ENCODE measurements at regions not wholly inside any gene's neighbourhood (a gene's known extent, or its start where the extent isn't known, plus 50 kb on each side); places are given as distances from the start of the nearest gene placed in this dataset.
"Not testable (repeated sequence)": the region's sequence is repeated elsewhere in the genome, so short reads cannot be mapped to it uniquely, and the experiment has no call there.

- TF ChIP-seq, protein P1, sequence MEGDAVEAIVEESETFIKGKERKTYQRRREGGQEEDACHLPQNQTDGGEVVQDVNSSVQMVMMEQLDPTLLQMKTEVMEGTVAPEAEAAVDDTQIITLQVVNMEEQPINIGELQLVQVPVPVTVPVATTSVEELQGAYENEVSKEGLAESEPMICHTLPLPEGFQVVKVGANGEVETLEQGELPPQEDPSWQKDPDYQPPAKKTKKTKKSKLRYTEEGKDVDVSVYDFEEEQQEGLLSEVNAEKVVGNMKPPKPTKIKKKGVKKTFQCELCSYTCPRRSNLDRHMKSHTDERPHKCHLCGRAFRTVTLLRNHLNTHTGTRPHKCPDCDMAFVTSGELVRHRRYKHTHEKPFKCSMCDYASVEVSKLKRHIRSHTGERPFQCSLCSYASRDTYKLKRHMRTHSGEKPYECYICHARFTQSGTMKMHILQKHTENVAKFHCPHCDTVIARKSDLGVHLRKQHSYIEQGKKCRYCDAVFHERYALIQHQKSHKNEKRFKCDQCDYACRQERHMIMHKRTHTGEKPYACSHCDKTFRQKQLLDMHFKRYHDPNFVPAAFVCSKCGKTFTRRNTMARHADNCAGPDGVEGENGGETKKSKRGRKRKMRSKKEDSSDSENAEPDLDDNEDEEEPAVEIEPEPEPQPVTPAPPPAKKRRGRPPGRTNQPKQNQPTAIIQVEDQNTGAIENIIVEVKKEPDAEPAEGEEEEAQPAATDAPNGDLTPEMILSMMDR (IDR thresholded peaks at IDR 0.05; ENCODE audit: extremely low read depth, insufficient read depth, missing control alignments), result no peak
- DNase-seq (ENCODE audit: low spot score), result no peak
- in situ Hi-C loops (cut with MboI; ENCODE audit: low pct_unique_long_range_greater_than_20kb, low sequenced_read_pairs, unreplicated experiment), result no loop called here
These were observed 228.5 kb upstream of the NEBL start for GRCh38 chr10:21125471-21126228.

- TF ChIP-seq, protein P1 (IDR thresholded peaks at IDR 0.05; ENCODE audit: extremely low read depth, insufficient read depth, missing control alignments), result no peak
- in situ Hi-C loops (cut with MboI; ENCODE audit: low pct_unique_long_range_greater_than_20kb, low sequenced_read_pairs, unreplicated experiment), result no loop called here
- DNase-seq (ENCODE audit: low spot score), result no peak
These were observed 225.8 kb upstream of the NEBL start for GRCh38 chr10:21122907-21123306.

- DNase-seq (ENCODE audit: low spot score); in situ Hi-C loops (cut with MboI; ENCODE audit: low pct_unique_long_range_greater_than_20kb, low sequenced_read_pairs, unreplicated experiment): not testable (repeated sequence)
These were observed 224.7 kb upstream of the NEBL start for GRCh38 chr10:21121822-21122221.

GRCh38 chr10:21114683-21115082 lies 217.6 kb upstream of the NEBL start:
- in situ Hi-C loops (cut with MboI; ENCODE audit: low pct_unique_long_range_greater_than_20kb, low sequenced_read_pairs, unreplicated experiment), result no loop called here
- TF ChIP-seq, protein P1 (IDR thresholded peaks at IDR 0.05; ENCODE audit: extremely low read depth, insufficient read depth, missing control alignments), result no peak
- no peak for DNase-seq (ENCODE audit: low spot score)

GRCh38 chr10:21110358-21110757 lies 213.2 kb upstream of the NEBL start:
- in situ Hi-C loops (cut with MboI; ENCODE audit: low pct_unique_long_range_greater_than_20kb, low sequenced_read_pairs, unreplicated experiment), result no loop called here
- DNase-seq (ENCODE audit: low spot score), result no peak
- TF ChIP-seq, protein P1 (IDR thresholded peaks at IDR 0.05; ENCODE audit: extremely low read depth, insufficient read depth, missing control alignments), result no peak

- in situ Hi-C loops (cut with MboI; ENCODE audit: low pct_unique_long_range_greater_than_20kb, low sequenced_read_pairs, unreplicated experiment); DNase-seq (ENCODE audit: low spot score): not testable (repeated sequence)
These were observed 209.8 kb upstream of the NEBL start for GRCh38 chr10:21106931-21107330.

DNA sequence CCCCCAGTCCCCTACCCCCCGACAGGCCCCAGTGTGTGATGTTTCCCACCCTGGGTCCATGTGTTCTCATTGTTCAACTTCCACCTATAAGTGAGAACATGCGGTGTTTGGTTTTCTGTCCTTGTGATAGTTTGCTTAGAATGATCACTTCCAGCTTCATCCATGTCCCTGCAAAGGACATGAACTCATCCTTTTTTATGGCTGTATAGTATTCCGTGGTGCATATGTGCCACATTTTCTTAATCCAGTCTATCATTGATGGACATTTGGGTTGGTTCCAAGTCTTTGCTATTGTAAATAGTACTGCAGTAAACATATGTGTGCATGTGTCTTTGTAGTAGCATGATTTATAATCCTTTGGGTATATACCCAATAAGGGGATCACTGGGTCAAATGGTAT lies 208.2 kb upstream of the NEBL start:
- DNase-seq (ENCODE audit: low spot score); in situ Hi-C loops (cut with MboI; ENCODE audit: low pct_unique_long_range_greater_than_20kb, low sequenced_read_pairs, unreplicated experiment): not testable (repeated sequence)

GRCh38 chr10:21100871-21101514 lies 203.9 kb upstream of the NEBL start:
- TF ChIP-seq, protein P1 (IDR thresholded peaks at IDR 0.05; ENCODE audit: extremely low read depth, insufficient read depth, missing control alignments), result no peak
- in situ Hi-C loops (cut with MboI; ENCODE audit: low pct_unique_long_range_greater_than_20kb, low sequenced_read_pairs, unreplicated experiment), result no loop called here
- no peak for DNase-seq (ENCODE audit: low spot score)

All from GM13977 (cell line).